GM19023 (cell line): ENCODE measurements at regions not wholly inside any gene's neighbourhood (a gene's known extent, or its start where the extent isn't known, plus 50 kb on each side); places are given as distances from the start of the nearest gene placed in this dataset.
"Not testable (repeated sequence)": the region's sequence is repeated elsewhere in the genome, so short reads cannot be mapped to it uniquely, and the experiment has no call there.

ENCODE experiments used
- ATAC-seq: cut with Tn5 transposase; IDR thresholded peaks from one replicate; pipeline ENCODE4 v1.9.1; 2021; ENCODE audit warnings: mild to moderate bottlenecking, moderate library complexity; ENCODE audit not compliant: unreplicated experiment

GRCh38 chr13:38283346-38283745 is 66.3 kb upstream of the UFM1 start:
- ATAC-seq, result no peak

- ATAC-seq, result no peak
These were observed 84.5 kb upstream of the UFM1 start for GRCh38 chr13:38265132-38265497.

GRCh38 chr13:38264363-38265131 is 85.1 kb upstream of the UFM1 start:
- ATAC-seq, result no peak

GRCh38 chr13:38262211-38262610 is 87.4 kb upstream of the UFM1 start:
- no peak for ATAC-seq

- ATAC-seq, result no peak
These were observed 94.1 kb upstream of the UFM1 start for GRCh38 chr13:38255600-38255999.

- ATAC-seq, result no peak
These were observed 109.8 kb upstream of the UFM1 start for GRCh38 chr13:38239874-38240273.

- no peak for ATAC-seq
These were observed 121.3 kb upstream of the UFM1 start for GRCh38 chr13:38228322-38228721.

- ATAC-seq, result no peak
These were observed 123.2 kb upstream of the UFM1 start for GRCh38 chr13:38226496-38226895.

GRCh38 chr13:38223089-38223488 is 126.6 kb upstream of the UFM1 start:
- ATAC-seq, result no peak

- ATAC-seq, result not testable (repeated sequence)
These were observed 128.5 kb upstream of the UFM1 start for GRCh38 chr13:38221120-38221519.

GRCh38 chr13:38216181-38216580 is 133.5 kb upstream of the UFM1 start:
- ATAC-seq, result no peak

GRCh38 chr13:38213314-38213713 is 136.3 kb upstream of the UFM1 start:
- no peak for ATAC-seq

GRCh38 chr13:38210928-38211596 is 138.6 kb upstream of the UFM1 start:
- ATAC-seq, result no peak

- no peak for ATAC-seq
These were observed 145.1 kb upstream of the UFM1 start for GRCh38 chr13:38204556-38204955.

- no peak for ATAC-seq
These were observed 146.9 kb upstream of the UFM1 start for GRCh38 chr13:38202740-38203139.

- no peak for ATAC-seq
These were observed 158.6 kb upstream of the UFM1 start for GRCh38 chr13:38191016-38191415.

GRCh38 chr13:38180670-38181069 is 169.0 kb upstream of the UFM1 start:
- peak; percentile 61 for ATAC-seq

GRCh38 chr13:38180126-38180525 is 169.5 kb upstream of the UFM1 start:
- ATAC-seq, result no peak

- ATAC-seq, result no peak
These were observed 173.0 kb upstream of the UFM1 start for GRCh38 chr13:38176664-38177063.

GRCh38 chr13:38173403-38173802 is 176.2 kb upstream of the UFM1 start:
- ATAC-seq, result no peak

- peak; percentile 95 for ATAC-seq
These were observed 182.4 kb upstream of the UFM1 start for GRCh38 chr13:38167164-38167822.

- ATAC-seq, result no peak
These were observed 183.5 kb upstream of the UFM1 start for GRCh38 chr13:38166116-38166515.
